GM21529 (cell line): ENCODE measurements at regions not wholly inside any gene's neighbourhood (a gene's known extent, or its start where the extent isn't known, plus 50 kb on each side); places are given as distances from the start of the nearest gene placed in this dataset.
A peak's percentile ranks its signal among the peaks of the same experiment; 100 is the strongest.

Source experiments
- ATAC-seq: cut with Tn5 transposase; IDR thresholded peaks from one replicate; pipeline ENCODE4 v1.9.1; 2021; ENCODE audit not compliant: unreplicated experiment

GRCh38 chr4:29521281-29521680, 1198.9 kb upstream of the PCDH7 start:
- no peak for ATAC-seq

- ATAC-seq, result no peak
Observed at GRCh38 chr4:29536745-29537144, 1183.4 kb upstream of the PCDH7 start.

GRCh38 chr4:29538889-29539646, 1181.1 kb upstream of the PCDH7 start:
- no peak for ATAC-seq

- peak; percentile 55 for ATAC-seq
Observed at GRCh38 chr4:29540439-29541102, 1179.6 kb upstream of the PCDH7 start.

GRCh38 chr4:29541757-29542156, 1178.4 kb upstream of the PCDH7 start:
- no peak for ATAC-seq

GRCh38 chr4:29549342-29549741, 1170.8 kb upstream of the PCDH7 start:
- ATAC-seq, result no peak

GRCh38 chr4:29551821-29552220, 1168.3 kb upstream of the PCDH7 start:
- no peak for ATAC-seq

GRCh38 chr4:29553846-29554245, 1166.3 kb upstream of the PCDH7 start:
- ATAC-seq, result no peak

GRCh38 chr4:29558789-29559188, 1161.4 kb upstream of the PCDH7 start:
- no peak for ATAC-seq

GRCh38 chr4:29559286-29559685, 1160.9 kb upstream of the PCDH7 start:
- no peak for ATAC-seq

- no peak for ATAC-seq
Observed at GRCh38 chr4:29560452-29560851, 1159.7 kb upstream of the PCDH7 start.

GRCh38 chr4:29565256-29565655, 1154.9 kb upstream of the PCDH7 start:
- no peak for ATAC-seq

- no peak for ATAC-seq
Observed at GRCh38 chr4:29566371-29566770, 1153.8 kb upstream of the PCDH7 start.

- no peak for ATAC-seq
Observed at GRCh38 chr4:29571322-29571721, 1148.8 kb upstream of the PCDH7 start.

- ATAC-seq, result no peak
Observed at GRCh38 chr4:29578329-29578728, 1141.8 kb upstream of the PCDH7 start.

- ATAC-seq, result no peak
Observed at GRCh38 chr4:29581457-29581856, 1138.7 kb upstream of the PCDH7 start.

- no peak for ATAC-seq
Observed at GRCh38 chr4:29588617-29589016, 1131.6 kb upstream of the PCDH7 start.

GRCh38 chr4:29596228-29596627, 1123.9 kb upstream of the PCDH7 start:
- no peak for ATAC-seq

- no peak for ATAC-seq
Observed at GRCh38 chr4:29619168-29619567, 1101.0 kb upstream of the PCDH7 start.

- ATAC-seq, result no peak
Observed at GRCh38 chr4:29632199-29632598, 1088.0 kb upstream of the PCDH7 start.

- ATAC-seq, result no peak
Observed at GRCh38 chr4:29636961-29637360, 1083.2 kb upstream of the PCDH7 start.

- ATAC-seq, result no peak
Observed at GRCh38 chr4:29653221-29653620, 1066.9 kb upstream of the PCDH7 start.

GRCh38 chr4:29680644-29681043, 1039.5 kb upstream of the PCDH7 start:
- no peak for ATAC-seq
